ENCODE measurements at regions not wholly inside any gene's neighbourhood (a gene's known extent, or its start where the extent isn't known, plus 50 kb on each side); places are given as distances from the start of the nearest gene placed in this dataset.
"Not testable (repeated sequence)": the region's sequence is repeated elsewhere in the genome, so short reads cannot be mapped to it uniquely, and the experiment has no call there.

DNA sequence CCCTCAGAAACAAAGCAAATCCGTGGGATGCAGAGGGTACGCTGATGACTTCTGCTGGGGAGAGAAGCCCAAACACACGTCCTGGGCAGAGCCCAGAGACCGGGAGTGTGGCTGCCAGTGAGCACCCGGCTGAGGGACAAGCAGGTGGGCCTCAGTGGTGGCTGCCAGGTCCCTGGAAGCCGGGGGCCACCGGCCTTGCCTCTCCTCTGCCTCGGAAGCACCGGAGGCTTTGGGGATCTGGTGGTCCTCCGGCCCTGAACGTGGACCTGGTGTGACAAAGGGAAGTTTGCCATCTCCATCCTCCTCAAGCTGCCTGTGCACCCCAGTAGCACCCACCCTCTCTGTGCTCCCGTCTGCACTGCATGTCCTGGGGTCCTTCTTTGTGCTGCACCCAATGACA lies 94.3 kb downstream of the POTEC start:
- TF ChIP-seq, protein P1, sequence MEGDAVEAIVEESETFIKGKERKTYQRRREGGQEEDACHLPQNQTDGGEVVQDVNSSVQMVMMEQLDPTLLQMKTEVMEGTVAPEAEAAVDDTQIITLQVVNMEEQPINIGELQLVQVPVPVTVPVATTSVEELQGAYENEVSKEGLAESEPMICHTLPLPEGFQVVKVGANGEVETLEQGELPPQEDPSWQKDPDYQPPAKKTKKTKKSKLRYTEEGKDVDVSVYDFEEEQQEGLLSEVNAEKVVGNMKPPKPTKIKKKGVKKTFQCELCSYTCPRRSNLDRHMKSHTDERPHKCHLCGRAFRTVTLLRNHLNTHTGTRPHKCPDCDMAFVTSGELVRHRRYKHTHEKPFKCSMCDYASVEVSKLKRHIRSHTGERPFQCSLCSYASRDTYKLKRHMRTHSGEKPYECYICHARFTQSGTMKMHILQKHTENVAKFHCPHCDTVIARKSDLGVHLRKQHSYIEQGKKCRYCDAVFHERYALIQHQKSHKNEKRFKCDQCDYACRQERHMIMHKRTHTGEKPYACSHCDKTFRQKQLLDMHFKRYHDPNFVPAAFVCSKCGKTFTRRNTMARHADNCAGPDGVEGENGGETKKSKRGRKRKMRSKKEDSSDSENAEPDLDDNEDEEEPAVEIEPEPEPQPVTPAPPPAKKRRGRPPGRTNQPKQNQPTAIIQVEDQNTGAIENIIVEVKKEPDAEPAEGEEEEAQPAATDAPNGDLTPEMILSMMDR (IDR thresholded peaks at IDR 0.05) = not testable (repeated sequence)
- TF ChIP-seq POLR2AphosphoS5, POLR2A (IDR thresholded peaks at IDR 0.05): not testable (repeated sequence)
